GM10266 (cell line): ENCODE measurements at regions not wholly inside any gene's neighbourhood (a gene's known extent, or its start where the extent isn't known, plus 50 kb on each side); places are given as distances from the start of the nearest gene placed in this dataset.
"Not testable (repeated sequence)": the region's sequence is repeated elsewhere in the genome, so short reads cannot be mapped to it uniquely, and the experiment has no call there.

ENCODE experiments used
- DNase-seq: peaks from one replicate; pipeline ENCODE4 v3.0.0; 2012; ENCODE audit errors: extremely low spot score
- TF ChIP-seq, protein P1 (sequence below): IDR thresholded peaks from 2 replicates; pipeline ENCODE4 v1.5.1; 2012; ENCODE audit warnings: mild to moderate bottlenecking, low read depth; ENCODE audit not compliant: control insufficient read depth, insufficient read depth; ENCODE audit errors: missing control alignments

DNA sequence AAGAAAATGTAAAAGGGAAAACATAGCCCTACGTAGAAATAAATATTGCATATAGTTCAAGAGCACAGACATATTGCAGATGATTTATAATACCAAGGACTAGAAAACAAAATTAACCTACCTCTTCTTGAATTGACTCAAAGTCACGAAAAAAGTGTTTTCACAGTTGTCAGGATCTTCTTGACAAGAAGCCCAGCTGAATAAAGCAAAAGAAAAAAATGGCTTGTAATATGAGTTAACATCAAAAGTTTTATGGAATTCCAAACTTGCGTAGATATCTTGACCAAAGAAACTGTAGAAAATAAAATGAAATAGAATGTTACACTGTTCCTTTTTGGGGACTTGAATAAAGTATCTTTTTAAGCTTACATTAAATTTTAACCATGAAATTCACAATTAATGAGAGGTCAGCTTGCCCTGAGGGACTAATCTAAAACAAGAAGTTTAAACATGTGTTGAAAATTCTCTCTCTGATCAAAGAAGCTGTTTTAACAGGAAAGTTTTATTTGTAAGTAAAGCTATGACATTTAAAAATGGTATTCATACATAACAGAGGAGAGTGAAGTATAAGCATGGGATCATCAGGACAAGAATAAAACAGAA, 133.1 kb upstream of the SEMA3C start:
- DNase-seq, result no peak

DNA sequence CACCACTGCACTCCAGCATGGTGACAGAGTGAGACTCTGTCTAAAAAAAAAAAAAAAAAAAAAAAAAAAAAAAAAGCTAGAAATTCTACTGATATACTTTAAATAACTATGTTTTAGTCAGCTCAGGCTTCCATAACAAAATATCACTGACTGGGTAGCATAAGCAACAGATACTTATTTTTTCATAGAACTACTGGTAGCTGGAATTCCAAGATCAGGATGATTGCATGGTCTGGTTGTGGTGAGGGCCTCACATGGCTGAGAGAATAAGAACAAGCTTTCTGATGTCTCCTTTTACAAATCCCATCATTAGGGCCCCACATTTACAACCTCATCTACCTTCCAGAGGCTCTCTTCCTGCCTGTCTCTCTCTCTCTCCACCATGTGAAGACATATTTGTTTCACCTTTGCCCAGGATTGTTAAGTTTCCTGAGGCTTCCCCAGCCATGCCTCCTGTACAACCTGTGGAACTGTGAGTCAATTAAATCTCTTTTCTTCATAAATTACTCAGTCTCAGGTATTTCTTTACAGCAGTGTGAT, 126.7 kb upstream of the SEMA3C start:
- no peak for DNase-seq
- TF ChIP-seq, protein P1, sequence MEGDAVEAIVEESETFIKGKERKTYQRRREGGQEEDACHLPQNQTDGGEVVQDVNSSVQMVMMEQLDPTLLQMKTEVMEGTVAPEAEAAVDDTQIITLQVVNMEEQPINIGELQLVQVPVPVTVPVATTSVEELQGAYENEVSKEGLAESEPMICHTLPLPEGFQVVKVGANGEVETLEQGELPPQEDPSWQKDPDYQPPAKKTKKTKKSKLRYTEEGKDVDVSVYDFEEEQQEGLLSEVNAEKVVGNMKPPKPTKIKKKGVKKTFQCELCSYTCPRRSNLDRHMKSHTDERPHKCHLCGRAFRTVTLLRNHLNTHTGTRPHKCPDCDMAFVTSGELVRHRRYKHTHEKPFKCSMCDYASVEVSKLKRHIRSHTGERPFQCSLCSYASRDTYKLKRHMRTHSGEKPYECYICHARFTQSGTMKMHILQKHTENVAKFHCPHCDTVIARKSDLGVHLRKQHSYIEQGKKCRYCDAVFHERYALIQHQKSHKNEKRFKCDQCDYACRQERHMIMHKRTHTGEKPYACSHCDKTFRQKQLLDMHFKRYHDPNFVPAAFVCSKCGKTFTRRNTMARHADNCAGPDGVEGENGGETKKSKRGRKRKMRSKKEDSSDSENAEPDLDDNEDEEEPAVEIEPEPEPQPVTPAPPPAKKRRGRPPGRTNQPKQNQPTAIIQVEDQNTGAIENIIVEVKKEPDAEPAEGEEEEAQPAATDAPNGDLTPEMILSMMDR, result no peak

More for the DNA sequence above, 133.1 kb upstream of the SEMA3C start:
- TF ChIP-seq, protein P1, result no peak

DNA sequence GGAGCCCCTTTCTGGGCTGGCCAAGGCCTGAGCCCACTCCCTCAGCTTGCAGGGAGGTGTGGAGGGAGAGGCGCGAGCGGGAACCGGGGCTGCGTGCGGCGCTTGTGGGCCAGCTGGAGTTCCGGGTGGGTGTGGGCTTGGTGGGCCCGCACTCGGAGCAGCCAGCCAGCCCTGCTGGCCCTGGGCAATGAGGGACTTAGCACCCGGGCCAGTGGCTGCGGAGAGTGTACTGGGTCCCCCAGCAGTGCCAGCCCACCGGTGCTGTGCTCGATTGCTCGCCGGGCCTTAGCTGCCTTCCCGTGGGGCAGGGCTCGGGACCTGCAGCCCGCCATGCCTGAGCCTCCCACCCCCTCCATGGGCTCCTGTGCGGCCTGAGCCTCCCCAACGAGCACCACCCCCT, 123.8 kb upstream of the SEMA3C start:
- DNase-seq, result not testable (repeated sequence)

DNA sequence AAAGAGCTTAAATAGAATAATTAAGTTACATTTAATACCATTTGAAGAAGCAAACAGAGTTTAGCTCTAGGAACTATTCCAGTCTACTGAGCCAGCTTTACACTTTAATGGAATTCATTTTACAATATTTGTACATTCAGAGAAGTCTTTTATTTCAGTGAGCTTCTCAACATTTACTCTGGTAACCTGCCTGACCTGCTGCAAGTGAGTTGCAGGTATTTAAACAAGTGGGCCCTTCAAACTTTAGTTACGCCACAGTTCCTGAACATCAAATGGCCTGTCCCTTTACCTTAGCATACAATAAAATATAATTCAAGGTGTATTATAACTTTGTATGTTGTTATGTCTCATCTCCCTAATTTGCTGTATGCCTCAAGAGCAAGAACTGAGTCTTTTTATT, 121.6 kb upstream of the SEMA3C start:
- TF ChIP-seq, protein P1, result no peak
- no peak for DNase-seq

DNA sequence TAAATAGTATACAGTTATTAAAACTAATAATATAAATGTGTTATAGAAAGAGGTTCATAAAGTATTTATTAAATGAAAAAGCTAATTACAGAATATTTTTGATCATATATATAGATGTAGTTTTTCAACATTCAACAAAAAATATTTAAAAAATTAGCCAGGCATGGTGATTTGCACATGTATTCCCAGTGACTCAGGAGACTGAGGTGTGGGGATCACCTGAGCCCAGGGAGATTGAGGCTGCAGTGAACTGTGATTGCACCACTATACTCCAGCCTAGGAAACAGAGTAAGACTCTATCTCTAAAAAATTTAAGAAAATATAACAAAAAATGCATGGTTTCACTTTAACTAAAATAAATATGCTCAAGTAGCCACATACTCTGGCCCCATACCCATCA, 118.0 kb upstream of the SEMA3C start:
- TF ChIP-seq, protein P1, result no peak
- DNase-seq, result no peak

DNA sequence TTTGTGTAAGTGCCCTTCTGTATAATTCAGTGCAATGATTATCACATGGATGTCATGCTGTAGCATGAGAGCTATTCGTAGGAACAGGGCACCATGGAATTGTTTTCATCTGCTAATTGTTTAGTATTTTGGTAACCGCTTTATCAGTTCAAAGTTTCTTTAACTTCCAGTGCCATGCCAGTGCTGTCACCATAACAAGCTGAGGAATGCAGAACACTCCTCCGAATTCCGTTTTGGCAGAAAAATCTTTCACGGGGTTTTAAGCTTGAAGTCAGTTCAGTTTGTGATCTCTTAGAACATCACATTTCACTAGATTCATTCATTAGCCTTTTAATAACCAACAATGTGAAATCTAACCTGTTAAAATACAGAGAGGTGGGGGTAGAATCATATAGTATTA, 117.2 kb upstream of the SEMA3C start:
- DNase-seq, result no peak
- TF ChIP-seq, protein P1, result no peak

DNA sequence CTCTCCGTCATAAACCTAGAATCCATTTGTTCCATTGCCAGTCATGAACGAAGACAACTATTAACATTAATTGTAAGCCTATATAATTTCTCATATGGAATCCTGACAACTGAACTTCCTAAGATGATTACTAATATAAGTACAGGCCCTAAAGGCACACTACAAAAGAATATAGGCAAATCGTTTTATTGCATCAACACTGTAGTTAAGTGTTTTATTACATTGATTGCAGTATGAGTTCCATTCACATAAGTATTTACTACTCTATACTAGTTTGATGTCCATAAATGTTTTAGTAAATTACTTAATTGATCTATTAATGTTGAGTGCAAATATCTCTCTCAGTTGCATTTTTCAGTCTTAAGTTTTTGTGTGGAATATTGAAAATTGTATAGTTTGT, 113.1 kb upstream of the SEMA3C start:
- TF ChIP-seq, protein P1, result no peak
- no peak for DNase-seq

DNA sequence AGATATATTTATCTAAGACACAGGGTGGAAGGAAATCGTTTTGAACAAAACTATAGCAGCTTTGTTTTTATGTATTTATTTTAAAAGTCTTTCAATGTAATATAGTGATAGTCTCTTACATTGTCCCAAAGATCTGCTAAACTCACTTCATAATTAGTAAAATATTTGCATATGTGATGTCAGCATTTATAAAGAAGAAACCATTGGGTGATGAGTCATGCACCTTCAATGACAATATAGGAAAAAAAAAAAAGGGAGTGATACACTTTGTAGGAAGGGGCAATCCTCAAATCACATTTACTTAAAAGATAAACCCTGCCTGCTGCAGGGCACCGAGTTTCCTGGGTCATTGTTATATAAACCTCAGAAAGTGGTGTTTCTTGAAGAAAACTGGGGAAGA, 112.4 kb upstream of the SEMA3C start:
- TF ChIP-seq, protein P1, result no peak
- no peak for DNase-seq
